Fibroblast of skin of right quadriceps (primary cell): ENCODE measurements at regions not wholly inside any gene's neighbourhood (a gene's known extent, or its start where the extent isn't known, plus 50 kb on each side); places are given as distances from the start of the nearest gene placed in this dataset.
"Not testable (repeated sequence)": the region's sequence is repeated elsewhere in the genome, so short reads cannot be mapped to it uniquely, and the experiment has no call there.

Source experiments
- DNase-seq: peaks from one replicate; pipeline ENCODE4 v3.0.0-alpha.2; 2013

DNA sequence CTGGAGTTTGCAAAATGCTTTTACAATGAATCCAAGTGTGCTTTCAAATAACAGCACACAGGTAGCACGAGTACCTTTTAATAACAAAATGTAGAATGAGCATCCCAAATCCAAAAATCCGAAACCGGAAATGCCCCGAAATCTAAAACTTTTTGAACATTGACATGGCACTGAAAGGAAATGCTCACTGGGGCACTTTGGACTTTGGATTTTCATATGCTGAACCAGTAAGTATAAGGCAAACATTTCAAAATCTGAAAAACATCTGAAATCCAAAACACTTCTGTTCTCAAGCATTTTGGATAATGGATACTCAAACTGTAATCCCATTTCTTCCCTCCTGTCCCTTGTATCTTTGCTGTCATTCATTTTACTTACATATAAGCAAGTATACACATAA, 50.1 kb downstream of the GCNT4 start:
- no peak for DNase-seq

DNA sequence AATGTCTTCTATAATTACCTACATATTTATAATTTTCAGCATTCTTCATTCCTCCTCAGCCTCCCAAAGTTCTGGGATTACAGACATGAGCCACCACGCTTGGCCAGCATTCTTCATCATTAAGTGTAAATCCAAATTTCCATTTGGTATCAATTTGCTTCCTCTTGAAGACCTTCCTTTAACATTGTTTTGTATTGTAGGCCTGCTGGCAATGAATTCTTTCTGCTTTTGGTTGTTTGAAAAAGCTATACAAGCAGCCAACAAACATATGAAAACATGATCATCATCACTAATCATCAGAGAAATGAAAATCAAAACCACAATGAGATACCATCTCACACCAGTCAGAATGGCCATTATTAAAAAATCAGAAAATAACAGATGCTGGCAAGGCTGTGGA, 56.4 kb downstream of the GCNT4 start:
- peak; percentile 11 for DNase-seq

DNA sequence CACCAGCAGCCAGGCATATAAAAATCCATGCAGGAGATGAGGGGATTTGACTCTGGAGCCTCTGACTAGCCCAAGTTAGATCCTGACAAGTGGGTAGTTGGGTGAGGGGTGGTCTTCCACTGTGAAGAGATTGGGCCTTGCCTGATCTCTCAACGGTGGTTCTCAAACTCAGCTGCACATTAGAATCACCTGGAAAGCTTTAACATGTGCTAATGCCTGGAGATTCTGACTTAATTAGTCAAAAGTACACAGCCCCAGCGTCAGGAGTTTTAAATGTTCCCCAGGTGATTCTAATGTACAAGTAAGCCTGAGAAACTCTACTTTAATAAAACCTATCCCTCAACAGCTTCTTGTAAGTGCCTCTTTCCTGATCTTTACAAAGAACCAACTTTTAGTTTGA, 57.5 kb downstream of the GCNT4 start:
- DNase-seq: no peak

DNA sequence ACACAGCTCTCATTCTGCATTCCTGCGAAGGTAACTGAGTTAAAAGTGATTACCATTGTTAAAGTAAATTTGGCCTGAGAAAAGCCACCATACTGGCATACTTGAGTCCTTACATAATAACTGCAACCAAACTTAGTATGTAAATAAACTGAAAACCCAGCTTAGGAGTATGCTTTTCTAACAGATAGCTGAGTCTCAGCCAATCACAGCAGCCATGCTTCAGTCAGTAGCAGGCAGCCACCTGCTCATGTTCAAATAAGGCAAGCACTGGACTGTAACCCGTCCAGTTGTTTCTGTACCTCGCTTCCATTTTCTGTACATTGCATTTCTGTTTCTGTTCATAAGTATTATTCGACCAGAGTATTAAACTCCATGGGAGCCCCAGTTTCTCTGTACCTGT, 58.6 kb downstream of the GCNT4 start:
- DNase-seq: no peak

DNA sequence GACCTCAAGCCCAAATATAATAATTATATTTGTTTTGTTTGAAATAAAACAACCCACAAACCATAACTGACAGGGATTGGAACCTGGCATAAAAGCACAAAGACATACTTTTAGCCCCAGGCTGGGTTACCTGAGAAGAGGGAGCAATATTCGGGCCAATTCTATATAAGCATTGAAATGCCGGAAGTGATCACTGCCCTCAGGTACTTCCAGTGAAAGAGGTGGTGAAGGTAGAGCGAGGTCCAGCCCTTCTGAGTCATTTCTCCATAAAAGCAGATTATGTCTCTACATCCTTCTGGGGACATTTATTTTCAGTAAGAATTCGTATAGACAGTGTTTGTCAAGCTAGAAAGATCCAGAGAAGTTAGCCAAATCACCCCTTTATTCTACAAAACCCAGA, 59.6 kb downstream of the GCNT4 start:
- DNase-seq: no peak

DNA sequence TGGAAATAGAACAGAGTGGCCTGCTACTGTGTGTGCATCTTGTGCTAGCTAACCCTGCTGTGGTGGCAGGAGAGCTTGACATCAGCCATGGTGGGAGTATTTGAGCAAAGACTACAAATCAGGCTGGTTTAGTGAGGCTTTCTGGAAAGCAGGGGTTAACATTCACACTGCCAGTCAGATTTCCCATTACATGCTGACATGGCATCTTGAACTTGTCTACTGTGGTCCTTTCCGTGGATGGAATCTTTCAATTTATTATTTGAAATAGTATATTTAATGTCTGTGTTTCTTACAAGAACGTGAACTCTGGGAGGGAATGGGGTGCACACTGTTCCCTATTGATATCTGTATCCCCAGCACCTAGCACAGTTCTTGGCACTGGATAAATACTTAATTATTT, 60.8 kb downstream of the GCNT4 start:
- no peak for DNase-seq

DNA sequence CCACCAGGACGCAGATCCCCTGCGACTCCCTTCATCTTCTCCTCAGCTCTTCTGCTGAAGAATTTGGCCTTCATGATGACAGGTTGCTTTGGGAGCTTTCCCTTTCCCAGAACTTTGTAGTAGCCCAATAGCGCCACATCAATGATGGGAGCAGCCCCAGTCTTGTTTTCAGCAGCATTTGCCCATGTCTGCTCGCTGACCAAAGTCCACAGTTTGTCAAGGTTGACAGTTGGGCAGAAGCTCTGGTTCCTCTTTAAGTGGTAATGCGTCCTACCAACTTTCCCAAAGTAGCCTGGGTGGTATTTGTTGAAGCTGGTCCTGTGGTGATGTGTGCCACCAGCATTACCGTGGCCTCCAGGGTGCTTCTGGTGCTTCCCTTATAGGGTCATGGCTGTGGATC, 62.2 kb downstream of the GCNT4 start:
- DNase-seq: no peak

DNA sequence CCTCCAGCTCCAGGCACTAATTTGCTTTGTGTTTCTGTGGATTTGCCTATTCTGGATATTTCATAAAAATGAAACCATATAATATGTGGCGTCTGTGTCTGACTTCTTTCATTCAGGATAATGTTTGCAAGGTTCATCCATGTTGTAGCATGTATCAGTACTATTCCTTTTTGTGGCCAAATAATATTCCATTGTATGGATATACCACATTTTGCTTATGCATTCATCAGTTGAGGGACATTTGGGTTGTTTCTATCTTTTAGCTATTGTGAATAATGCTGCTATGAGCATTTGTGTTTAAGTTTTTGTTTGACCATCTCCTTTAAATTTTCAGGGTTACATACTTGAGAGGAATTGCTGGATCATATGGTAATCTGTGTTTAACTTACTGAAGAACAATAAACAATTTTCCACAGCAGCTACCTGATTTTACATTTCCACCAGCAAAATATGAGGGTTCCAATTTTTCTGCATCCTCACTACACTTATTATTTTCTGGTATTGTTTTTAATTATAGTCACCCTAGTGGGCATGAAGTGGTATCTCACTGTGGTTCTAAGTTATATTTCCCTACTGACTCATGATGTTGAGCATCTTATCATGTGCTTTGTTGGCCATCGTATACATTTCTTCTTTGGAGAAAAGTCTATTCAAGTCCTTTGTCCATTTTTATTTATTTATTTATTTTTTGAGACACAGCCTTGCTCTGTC, 63.9 kb downstream of the GCNT4 start:
- DNase-seq: no peak

DNA sequence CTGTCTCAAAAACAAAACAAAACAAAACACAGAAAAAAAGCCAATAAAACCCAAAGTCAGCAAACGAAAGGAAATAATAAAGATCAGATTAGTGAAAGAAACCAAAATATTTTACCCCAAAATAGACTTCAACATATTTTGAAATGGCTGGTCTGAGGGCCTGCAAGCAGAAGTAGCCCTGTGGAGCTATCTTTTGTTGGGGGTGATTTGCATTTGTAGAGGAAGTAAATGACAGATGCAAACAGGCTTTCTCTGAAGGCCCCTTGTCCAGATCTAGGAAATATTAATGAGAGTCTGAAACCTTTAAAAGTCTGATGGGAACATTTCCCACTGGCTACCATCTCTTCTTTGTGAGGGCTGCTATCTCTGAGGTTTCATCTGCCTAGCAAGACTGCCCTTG, 74.0 kb downstream of the GCNT4 start:
- DNase-seq: no peak

DNA sequence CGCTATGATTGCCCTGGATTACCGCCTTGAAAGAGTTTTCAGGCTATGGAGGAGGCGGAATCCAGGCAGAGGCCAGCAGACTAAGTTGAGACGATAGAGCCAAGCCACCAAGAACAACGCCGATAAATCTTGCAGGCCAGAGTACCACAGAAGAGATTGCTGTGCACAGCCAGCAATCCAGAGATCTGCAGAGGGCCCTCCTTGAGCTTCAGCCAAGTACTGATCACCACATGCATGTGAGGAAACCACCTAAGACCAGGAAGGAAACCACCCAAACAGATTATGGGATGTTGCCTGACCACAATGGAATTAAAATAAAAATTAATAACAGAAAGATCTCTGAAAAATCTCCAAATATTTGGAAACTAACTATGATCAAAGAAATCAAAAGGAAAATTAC, 74.9 kb downstream of the GCNT4 start:
- no peak for DNase-seq

DNA sequence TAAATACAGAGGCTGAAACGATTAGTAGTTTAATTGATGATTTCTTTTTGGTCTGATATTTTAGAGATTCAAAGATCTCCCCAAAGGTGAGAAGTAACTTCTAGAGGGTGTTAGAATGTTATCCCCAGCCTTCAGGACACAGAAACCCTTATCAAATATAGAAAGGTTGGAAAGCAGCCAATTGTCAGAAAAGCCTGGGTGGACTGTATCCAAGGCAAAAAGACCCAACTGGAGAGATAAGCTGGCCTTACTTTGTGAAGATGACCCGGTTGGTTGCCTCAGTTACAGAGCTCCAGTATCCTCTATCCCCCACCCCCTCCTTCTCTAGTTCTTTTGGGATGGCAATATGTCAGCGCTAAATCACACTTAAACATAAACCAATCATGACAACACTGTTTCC, 75.7 kb downstream of the GCNT4 start:
- DNase-seq: no peak

DNA sequence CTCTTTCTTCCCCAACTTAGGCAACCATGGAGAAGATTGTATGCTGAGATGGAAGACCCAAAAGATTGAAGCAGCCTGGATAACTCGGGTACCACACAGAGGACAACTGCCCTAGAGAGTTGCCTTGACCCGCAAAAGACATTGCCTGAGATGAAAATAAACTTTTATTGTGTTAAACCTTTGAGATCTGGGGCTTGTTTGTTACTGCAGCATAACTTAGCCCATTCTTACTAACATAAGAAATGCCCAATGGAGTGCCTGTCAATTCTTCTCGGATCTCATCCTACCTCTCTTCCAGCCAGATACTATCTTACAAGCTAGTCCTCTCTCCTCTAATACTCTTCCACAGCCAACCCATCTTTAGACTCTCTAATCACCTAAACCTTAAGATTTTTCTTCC, 76.8 kb downstream of the GCNT4 start:
- no peak for DNase-seq

DNA sequence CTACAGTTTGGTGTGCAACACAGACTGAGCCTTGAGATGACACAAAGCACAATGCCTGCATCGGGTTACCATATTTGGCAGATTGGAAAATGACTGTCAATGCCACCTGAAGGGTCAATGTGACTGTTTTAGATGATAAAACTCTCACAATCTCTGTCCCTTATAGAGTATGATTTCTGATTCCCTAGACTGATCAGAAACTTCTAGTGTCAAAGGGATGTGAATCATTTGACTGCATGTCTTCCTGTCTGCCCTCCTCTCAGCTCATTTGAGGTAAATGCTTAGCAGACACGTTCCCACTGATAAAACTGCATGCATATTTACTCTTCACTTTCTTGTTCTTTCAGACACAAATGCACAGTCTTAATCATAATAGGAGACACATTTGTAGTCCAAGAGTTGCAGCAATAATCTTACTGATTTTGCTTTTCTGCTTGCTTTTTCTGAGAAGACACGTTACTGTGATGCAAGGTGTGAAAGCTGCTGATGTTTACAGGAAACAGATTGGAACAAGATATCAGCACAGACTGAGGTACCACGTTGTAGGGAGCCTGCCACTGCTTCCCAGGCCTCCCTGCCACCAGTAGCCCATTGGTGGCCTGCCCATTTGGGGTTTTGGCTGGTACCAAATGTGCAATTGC, 77.8 kb downstream of the GCNT4 start:
- DNase-seq: no peak

DNA sequence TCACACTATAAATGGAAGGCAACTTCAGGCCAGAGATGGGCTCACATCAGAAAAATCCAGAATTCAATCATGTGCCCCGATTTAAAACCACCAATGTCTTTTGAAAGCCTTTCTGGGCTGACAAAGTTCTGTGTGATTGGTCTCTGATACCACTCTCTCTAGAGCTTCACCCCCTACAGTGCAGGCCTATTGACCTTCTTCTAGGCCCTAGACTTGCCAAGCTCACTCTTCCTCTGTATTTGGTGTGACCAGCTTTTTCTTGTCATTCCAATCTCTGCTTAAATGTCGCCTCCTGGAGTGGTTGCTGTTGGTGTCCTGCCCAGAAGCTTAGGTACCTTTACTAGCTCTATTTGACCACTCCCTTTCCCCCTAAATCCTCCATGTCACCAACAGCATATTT, 78.7 kb downstream of the GCNT4 start:
- no peak for DNase-seq

DNA sequence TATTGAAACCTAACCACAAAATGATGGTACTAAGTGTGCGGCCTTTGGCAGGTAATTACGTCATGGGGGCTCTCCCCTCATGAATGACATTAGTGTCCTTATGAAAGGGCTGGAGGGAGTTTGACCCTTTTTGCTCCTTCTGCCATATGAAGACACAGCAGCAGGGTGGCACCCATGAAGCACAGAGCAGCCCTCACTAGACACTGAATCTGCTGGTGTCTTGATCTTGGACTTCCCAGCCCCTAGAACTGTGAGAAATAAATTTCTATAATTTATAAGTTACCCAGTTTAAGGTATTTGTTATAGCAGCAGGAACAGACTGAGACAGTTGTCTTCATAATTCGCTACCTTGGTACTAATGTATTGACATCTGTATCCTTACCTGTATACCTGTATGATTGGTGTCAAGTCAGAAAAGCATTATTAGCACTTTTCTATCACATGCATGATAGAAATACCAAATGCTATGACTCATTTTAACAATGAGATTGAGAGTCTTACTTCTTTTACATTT, 80.4 kb downstream of the GCNT4 start:
- no peak for DNase-seq

DNA sequence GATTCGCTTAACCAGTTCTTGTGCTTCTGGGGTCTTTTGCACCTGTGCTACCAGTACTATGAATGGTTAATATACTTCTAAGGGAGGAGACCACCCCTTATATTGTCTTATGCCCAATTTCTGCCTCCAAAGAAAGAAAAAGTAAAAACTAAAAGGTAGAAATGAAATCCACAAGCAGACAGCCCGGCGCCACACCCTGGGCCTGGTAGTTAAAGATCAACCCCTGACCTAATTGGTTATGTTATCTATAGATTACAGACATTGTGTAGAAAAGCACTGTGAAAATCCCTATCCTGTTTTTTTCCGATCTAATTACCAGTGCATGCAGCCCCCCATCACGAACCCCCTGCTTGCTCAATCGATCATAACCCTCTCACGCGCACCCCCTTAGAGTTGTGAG, 81.5 kb downstream of the GCNT4 start:
- not testable (repeated sequence) for DNase-seq

DNA sequence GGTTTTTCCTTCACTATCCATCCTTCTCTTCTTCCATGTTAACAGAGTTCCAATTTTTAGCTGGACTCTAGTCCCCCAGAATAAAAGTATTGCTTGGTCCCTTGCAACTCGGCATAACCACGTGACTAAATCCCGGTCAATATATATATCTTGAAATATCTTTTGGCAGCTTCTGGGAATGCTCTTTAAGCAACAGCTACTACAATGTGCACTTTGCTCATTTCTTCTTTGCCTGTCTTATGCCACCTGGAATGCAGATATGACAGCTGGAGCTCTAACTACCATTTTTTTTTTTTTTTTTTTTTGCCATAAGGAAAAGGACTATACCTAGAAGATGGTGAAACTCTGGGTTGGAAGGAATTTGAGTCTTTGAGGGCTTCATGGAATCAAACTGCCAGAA, 82.6 kb downstream of the GCNT4 start:
- no peak for DNase-seq

DNA sequence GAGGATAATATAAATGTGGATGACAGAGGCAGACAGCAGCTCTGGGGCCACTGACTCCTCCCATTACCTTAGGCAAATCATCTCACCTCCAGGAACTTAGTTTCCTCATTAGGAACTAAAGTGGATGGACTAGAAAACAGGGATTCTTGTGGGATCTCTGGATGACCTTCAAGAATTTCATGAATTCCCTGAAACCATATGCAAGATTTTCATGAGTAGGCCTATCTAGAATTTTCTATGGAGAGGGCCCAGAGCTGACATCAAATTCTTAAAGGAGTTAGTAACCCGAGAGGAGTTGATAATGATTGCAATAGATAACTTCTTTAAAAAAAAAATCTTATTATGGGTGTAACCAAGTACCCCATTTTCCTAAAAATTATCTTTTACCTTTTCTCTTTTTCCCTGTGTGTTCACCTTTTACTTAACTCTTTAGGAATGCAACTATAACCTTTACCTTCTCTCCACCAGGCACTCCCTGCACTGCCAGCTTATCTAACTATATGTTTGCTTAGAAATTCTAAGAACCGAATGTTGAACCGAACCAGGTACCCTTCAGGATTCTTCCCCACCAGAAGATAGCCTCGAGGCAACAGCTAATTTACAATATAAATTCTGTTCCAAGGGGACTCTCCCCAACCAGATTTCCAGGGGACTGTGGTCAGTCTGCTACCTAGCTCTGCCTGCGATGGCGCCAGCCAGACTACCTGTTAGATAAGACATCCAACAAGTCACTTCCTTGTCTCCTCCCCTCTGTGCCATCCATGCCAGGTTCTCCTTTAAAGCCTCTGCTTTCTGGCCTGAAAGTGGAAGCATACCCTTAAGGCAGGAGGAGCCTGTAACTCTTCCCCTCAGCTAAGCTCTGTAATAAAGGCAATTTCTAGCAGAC, 86.0 kb downstream of the GCNT4 start:
- DNase-seq: no peak

DNA sequence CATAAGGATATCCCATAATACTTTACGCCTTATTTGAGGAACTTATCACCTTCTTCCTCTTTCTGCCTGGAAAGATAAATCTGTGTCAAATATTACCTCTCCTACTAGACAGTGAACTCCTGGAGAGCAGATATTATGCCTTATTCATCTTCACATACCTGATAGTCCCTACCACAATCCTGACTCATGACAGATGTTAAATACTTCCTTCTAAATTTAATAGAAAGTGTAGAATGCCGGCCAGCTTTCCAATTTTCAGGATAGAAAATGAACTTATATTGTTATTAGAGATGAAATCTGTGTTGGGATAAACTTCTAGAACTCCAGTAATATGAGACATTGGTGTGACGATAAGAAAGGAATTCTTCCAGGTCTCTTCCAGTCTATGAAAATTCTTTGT, 89.0 kb downstream of the GCNT4 start:
- no peak for DNase-seq

DNA sequence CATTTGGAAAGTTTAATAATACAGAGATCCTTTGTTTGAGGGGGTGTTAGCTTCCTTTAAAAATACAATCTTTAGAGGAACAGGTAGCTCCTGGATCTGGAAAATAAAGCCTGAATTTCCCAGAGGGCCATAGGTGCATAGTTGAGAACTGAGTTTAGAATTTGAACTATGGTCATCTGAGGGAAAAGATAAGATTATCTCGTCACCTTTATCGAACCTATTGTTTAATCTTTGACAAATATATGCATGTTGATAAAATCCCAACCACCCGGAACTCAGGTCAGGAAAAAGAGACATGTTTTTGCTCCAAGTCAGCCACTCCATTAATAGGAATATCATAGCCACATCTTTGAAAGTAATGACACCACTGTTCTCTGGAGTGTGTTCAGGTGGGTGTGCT, 91.7 kb upstream of the FAM169A start:
- DNase-seq: no peak

DNA sequence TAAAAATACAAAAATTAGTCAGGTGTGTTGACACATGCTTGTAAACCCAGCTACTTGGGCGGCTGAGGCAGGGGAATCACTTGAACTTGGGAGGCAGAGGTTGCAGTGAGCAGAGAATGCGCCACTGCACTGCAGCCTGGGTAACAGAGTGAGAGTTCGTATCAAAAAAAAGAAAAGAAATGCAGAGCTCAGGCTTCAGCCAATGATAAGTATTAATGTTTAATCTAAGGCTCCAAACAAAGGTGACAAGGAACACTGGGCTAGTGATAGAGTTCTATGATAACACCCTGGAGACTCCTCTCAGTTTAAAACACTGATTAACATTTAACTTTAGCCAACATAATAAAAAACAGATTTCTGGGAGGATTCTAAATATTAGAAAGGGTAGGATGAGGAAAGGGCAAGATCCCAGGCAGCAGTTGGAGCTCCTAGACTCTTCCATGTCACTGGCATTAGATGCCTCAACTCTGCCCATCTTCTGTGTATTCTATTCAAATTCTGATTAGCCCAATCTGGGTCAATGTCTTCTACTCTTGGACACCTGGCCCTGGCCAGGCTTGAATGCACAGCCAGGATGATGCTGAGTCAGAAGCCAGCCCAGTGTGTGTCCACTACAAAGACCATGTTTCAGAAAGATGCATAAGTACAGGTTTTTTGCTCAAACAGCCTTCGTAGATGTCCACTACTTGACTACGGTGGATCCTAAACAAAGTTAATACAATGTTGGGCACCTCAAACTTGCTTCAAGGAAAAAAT, 91.0 kb upstream of the FAM169A start:
- DNase-seq: no peak

DNA sequence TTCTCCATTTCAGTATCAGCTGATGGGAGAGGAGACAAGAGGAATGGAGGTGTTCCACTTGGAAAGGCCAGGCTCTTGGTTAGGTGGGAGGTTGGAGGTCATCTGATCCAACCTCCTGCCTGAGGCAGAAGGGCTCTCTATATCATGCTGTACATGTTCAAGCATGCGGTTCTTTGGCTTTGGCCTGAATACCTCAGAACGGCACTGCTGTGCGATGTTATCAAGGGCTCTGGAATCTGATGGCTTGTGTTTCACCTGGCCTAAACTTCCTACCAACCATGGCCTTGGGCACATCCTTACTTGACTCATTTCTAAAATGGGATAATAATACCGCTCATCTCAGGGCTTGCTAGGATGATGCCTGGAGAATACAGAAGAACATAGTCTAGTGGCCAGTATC, 90.1 kb upstream of the FAM169A start:
- no peak for DNase-seq

DNA sequence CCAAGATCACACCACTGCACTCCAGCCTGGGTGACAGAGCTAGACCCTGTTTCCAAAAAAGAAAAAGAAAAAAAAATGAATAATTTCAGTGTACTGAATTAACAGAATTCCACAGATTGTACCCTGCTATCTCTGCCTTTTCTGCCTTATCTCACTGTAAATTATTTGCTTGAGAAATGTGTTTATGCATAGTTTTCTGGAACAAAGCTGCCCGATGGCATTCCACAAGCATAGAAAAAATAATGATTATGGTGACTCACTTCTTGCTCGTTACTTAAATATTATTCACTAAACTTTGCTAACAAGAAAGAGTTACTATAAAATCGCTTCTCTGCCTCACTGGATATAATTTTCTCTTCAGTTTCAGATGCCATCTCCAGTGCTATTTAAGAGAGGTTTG, 88.7 kb upstream of the FAM169A start:
- peak; percentile 58 for DNase-seq
